ENCODE measurements at regions not wholly inside any gene's neighbourhood (a gene's known extent, or its start where the extent isn't known, plus 50 kb on each side); places are given as distances from the start of the nearest gene placed in this dataset.

GRCh38 chr6:95209074-95209473, 368.3 kb upstream of the MANEA start:
- Histone ChIP-seq H3K9me3 (replicated peaks; ENCODE audit: control insufficient read depth, insufficient read depth, low read length) (no peaks in the 10 kb centered on the region), H3K4me2 (ENCODE audit: insufficient read depth, low read length) (no peak overlapping the region), H3K36me3 (ENCODE audit: control insufficient read depth in 2 of 2, extremely low read depth in 1 of 2, insufficient read depth in 2 of 2, low read length in 2 of 2) (no peaks in the 10 kb centered on the region), H3K4me1 (ENCODE audit: control insufficient read depth, extremely low read depth, insufficient read depth, low read length) (no peaks in the 10 kb centered on the region), H3K4me3 (replicated peaks in 1 of 3; ENCODE audit: insufficient read depth in 1 of 3, low read depth in 1 of 3, low read length in 3 of 3) (no peak overlapping the region), H3K27ac (ENCODE audit: insufficient read depth, low read depth, low read length) (no peak overlapping the region), H3K79me2 (ENCODE audit: control insufficient read depth, insufficient read depth, low read length) (no peaks in the 10 kb centered on the region), H3K9ac (replicated peaks; ENCODE audit: extremely low read depth, insufficient read depth, low read length) (no peak overlapping the region), H3K27me3 (ENCODE audit: control insufficient read depth in 2 of 2, insufficient read depth in 2 of 2, low read length in 2 of 2) (no peaks in the 10 kb centered on the region), H3K9me1 (replicated peaks; ENCODE audit: control insufficient read depth, extremely low read depth, insufficient read depth, low read length) (no peaks in the 10 kb centered on the region), H2AFZ (ENCODE audit: low read depth, low read length) (no peak overlapping the region), H4K20me1 (replicated peaks; ENCODE audit: control insufficient read depth, extremely low read depth, insufficient read depth, low read length) (no peaks in the 10 kb centered on the region)
- POLR2A ChIA-PET, result no interaction called here
- no peak for FAIRE-seq
- TF ChIP-seq, protein P1, sequence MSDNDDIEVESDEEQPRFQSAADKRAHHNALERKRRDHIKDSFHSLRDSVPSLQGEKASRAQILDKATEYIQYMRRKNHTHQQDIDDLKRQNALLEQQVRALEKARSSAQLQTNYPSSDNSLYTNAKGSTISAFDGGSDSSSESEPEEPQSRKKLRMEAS (IDR thresholded peaks at IDR 0.05; ENCODE audit: insufficient read depth, insufficient read length), result no peak
- TF ChIP-seq MYC (IDR thresholded peaks at IDR 0.05; ENCODE audit: low read depth, low read length), result no peak
- TF ChIP-seq GATA2 (IDR thresholded peaks at IDR 0.05; ENCODE audit: insufficient read depth, insufficient read length, low read depth, low read length), result no peak
- no peak for TF ChIP-seq JUN (IDR thresholded peaks at IDR 0.05; ENCODE audit: borderline replicate concordance, insufficient read depth, insufficient read length, low read depth)
- no peak for TF ChIP-seq FOS (IDR thresholded peaks at IDR 0.05; ENCODE audit: borderline replicate concordance, insufficient read depth, low read length)
- TF ChIP-seq POLR2AphosphoS5 (IDR thresholded peaks at IDR 0.05; ENCODE audit: insufficient read depth, low read depth, low read length), result no peak
- TF ChIP-seq EZH2 (IDR thresholded peaks at IDR 0.05; ENCODE audit: borderline replicate concordance, low read depth, low read length, severe bottlenecking), result no peak
- dilution Hi-C loops (cut with MboI; ENCODE audit: extremely low pct_ligation_motif_present, low sequenced_read_pairs) (no loop called here), intact Hi-C loops (cut with micrococcal nuclease) (no loop called here)
- no TSS peak for BruUV-seq (replicated peaks)
- CTCF ChIA-PET, result no interaction called here
- no peak for DNase-seq (ENCODE audit: low read depth, low spot score)

DNA sequence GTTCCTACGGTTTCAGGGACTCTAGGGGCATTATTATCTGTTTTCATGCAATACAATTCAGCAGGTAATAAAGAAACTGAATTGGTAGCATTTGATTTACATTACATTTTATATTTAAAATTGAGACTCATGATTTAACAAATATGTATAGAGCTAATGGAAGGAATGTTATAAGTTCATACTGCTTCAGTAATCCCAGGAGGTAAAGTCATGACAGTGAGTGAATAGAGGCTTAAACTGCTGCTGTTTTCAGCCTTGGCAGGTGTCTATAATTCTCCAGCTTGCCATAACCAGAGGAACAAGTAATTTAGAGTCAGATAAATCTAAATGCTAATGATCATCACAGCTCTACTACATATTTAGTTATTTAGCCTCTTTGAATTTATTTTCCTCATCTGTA, 360.8 kb upstream of the MANEA start:
- TF ChIP-seq FOS (IDR thresholded peaks at IDR 0.05; ENCODE audit: borderline replicate concordance, insufficient read depth, low read length), result no peak
- TF ChIP-seq POLR2AphosphoS5 (IDR thresholded peaks at IDR 0.05; ENCODE audit: insufficient read depth, low read depth, low read length), result no peak
- TF ChIP-seq, protein P2, sequence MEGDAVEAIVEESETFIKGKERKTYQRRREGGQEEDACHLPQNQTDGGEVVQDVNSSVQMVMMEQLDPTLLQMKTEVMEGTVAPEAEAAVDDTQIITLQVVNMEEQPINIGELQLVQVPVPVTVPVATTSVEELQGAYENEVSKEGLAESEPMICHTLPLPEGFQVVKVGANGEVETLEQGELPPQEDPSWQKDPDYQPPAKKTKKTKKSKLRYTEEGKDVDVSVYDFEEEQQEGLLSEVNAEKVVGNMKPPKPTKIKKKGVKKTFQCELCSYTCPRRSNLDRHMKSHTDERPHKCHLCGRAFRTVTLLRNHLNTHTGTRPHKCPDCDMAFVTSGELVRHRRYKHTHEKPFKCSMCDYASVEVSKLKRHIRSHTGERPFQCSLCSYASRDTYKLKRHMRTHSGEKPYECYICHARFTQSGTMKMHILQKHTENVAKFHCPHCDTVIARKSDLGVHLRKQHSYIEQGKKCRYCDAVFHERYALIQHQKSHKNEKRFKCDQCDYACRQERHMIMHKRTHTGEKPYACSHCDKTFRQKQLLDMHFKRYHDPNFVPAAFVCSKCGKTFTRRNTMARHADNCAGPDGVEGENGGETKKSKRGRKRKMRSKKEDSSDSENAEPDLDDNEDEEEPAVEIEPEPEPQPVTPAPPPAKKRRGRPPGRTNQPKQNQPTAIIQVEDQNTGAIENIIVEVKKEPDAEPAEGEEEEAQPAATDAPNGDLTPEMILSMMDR (IDR thresholded peaks at IDR 0.05; ENCODE audit: extremely low read depth in 1 of 2, insufficient read depth in 1 of 2, low read depth in 1 of 2, low read length in 2 of 2), result no peak
- no peak for TF ChIP-seq GATA2 (IDR thresholded peaks at IDR 0.05; ENCODE audit: insufficient read depth, insufficient read length, low read depth, low read length)
- TF ChIP-seq EZH2 (IDR thresholded peaks at IDR 0.05; ENCODE audit: borderline replicate concordance, low read depth, low read length, severe bottlenecking), result no peak
- TF ChIP-seq JUN (IDR thresholded peaks at IDR 0.05; ENCODE audit: borderline replicate concordance, insufficient read depth, insufficient read length, low read depth), result no peak
- no peak for TF ChIP-seq POLR2A (IDR thresholded peaks at IDR 0.05; ENCODE audit: low read depth, low read length)
- TF ChIP-seq, protein P1 (IDR thresholded peaks at IDR 0.05; ENCODE audit: insufficient read depth, insufficient read length), result no peak
- no peak for TF ChIP-seq MYC (IDR thresholded peaks at IDR 0.05; ENCODE audit: low read depth, low read length)

More for the DNA sequence above, 360.8 kb upstream of the MANEA start:
- H3K4me3 ChIP-seq (replicated peaks in 1 of 3; ENCODE audit: insufficient read depth in 1 of 3, low read depth in 1 of 3, low read length in 3 of 3), result no peak overlapping the region
- ChIA-PET CTCF (no interaction called here), POLR2A (no interaction called here)
- no peaks in the 10 kb centered on the region for H3K9me1 ChIP-seq (replicated peaks; ENCODE audit: control insufficient read depth, extremely low read depth, insufficient read depth, low read length)
- H3K9me3 ChIP-seq (replicated peaks; ENCODE audit: control insufficient read depth, insufficient read depth, low read length), result no peaks in the 10 kb centered on the region
- no peaks in the 10 kb centered on the region for H3K36me3 ChIP-seq (ENCODE audit: control insufficient read depth in 2 of 2, extremely low read depth in 1 of 2, insufficient read depth in 2 of 2, low read length in 2 of 2)
- H3K79me2 ChIP-seq (ENCODE audit: control insufficient read depth, insufficient read depth, low read length), result no peaks in the 10 kb centered on the region
- no peak overlapping the region for H2AFZ ChIP-seq (ENCODE audit: low read depth, low read length)
- no peaks in the 10 kb centered on the region for H3K27me3 ChIP-seq (ENCODE audit: control insufficient read depth in 2 of 2, insufficient read depth in 2 of 2, low read length in 2 of 2)
- no TSS peak for BruUV-seq (replicated peaks)
- dilution Hi-C loops (cut with MboI; ENCODE audit: extremely low pct_ligation_motif_present, low sequenced_read_pairs) (no loop called here), intact Hi-C loops (cut with micrococcal nuclease) (no loop called here)
- DNase-seq (ENCODE audit: low read depth, low spot score) (no peak), FAIRE-seq (no peak)
- no peaks in the 10 kb centered on the region for H4K20me1 ChIP-seq (replicated peaks; ENCODE audit: control insufficient read depth, extremely low read depth, insufficient read depth, low read length)
- H3K9ac ChIP-seq (replicated peaks; ENCODE audit: extremely low read depth, insufficient read depth, low read length), result no peak overlapping the region
- H3K27ac ChIP-seq (ENCODE audit: insufficient read depth, low read depth, low read length), result no peak overlapping the region
- no peak overlapping the region for H3K4me2 ChIP-seq (ENCODE audit: insufficient read depth, low read length)
- H3K4me1 ChIP-seq (ENCODE audit: control insufficient read depth, extremely low read depth, insufficient read depth, low read length), result no peaks in the 10 kb centered on the region

All from endothelial cell of umbilical vein (primary cell).